ENCODE measurements at regions not wholly inside any gene's neighbourhood (a gene's known extent, or its start where the extent isn't known, plus 50 kb on each side); places are given as distances from the start of the nearest gene placed in this dataset.

- Histone ChIP-seq H3K4me3 (ENCODE audit: low read length) (no peak overlapping the region), H3K36me3 (ENCODE audit: control insufficient read depth, low read length) (no peaks in the 10 kb centered on the region), H3K4me1 (ENCODE audit: control insufficient read depth, low read length) (no peaks in the 10 kb centered on the region), H3K79me2 (ENCODE audit: control insufficient read depth, low read length) (no peaks in the 10 kb centered on the region), H3F3A (ENCODE audit: control insufficient read depth, insufficient read depth) (no peaks in the 10 kb centered on the region), H3K9me2 (replicated peaks; ENCODE audit: control insufficient read depth, low read length) (no peaks in the 10 kb centered on the region), H3K27ac (ENCODE audit: low read depth, low read length) (no peak overlapping the region), H3K4me2 (ENCODE audit: low read length) (no peak overlapping the region), H4K20me1 (ENCODE audit: control insufficient read depth, insufficient read depth, low read depth, low read length) (no peaks in the 10 kb centered on the region), H3K27me3 (ENCODE audit: control insufficient read depth, low read length) (no peaks in the 10 kb centered on the region), H3K9me3 (ENCODE audit: control insufficient read depth, insufficient read depth, low read length) (no peaks in the 10 kb centered on the region)
- TF ChIP-seq EZH2phosphoT487 (IDR thresholded peaks at IDR 0.05; ENCODE audit: borderline replicate concordance, low read length) (no peak), CTCF (IDR thresholded peaks at IDR 0.05; ENCODE audit: low read depth, low read length, poor library complexity, severe bottlenecking) (no peak)
Observed at GRCh38 chr13:63050287-63050686, 1634.6 kb upstream of the PCDH20 start.

- no peaks in the 10 kb centered on the region for H3K79me2 ChIP-seq (ENCODE audit: control insufficient read depth, low read length)
- no peaks in the 10 kb centered on the region for H4K20me1 ChIP-seq (ENCODE audit: control insufficient read depth, insufficient read depth, low read depth, low read length)
- H3K4me2 ChIP-seq (ENCODE audit: low read length): no peak overlapping the region
- no peaks in the 10 kb centered on the region for H3K27me3 ChIP-seq (ENCODE audit: control insufficient read depth, low read length)
- no peak for TF ChIP-seq EZH2phosphoT487 (IDR thresholded peaks at IDR 0.05; ENCODE audit: borderline replicate concordance, low read length)
- no peak for TF ChIP-seq CTCF (IDR thresholded peaks at IDR 0.05; ENCODE audit: low read depth, low read length, poor library complexity, severe bottlenecking)
- no peak overlapping the region for H3K27ac ChIP-seq (ENCODE audit: low read depth, low read length)
- H3F3A ChIP-seq (ENCODE audit: control insufficient read depth, insufficient read depth): no peaks in the 10 kb centered on the region
- no peak overlapping the region for H3K4me3 ChIP-seq (ENCODE audit: low read length)
- H3K36me3 ChIP-seq (ENCODE audit: control insufficient read depth, low read length): no peaks in the 10 kb centered on the region
- no peaks in the 10 kb centered on the region for H3K9me2 ChIP-seq (replicated peaks; ENCODE audit: control insufficient read depth, low read length)
- no peaks in the 10 kb centered on the region for H3K9me3 ChIP-seq (ENCODE audit: control insufficient read depth, insufficient read depth, low read length)
- no peaks in the 10 kb centered on the region for H3K4me1 ChIP-seq (ENCODE audit: control insufficient read depth, low read length)
Observed at GRCh38 chr13:63048653-63049052, 1633.0 kb upstream of the PCDH20 start.

- TF ChIP-seq CTCF (IDR thresholded peaks at IDR 0.05; ENCODE audit: low read depth, low read length, poor library complexity, severe bottlenecking) (no peak), EZH2phosphoT487 (IDR thresholded peaks at IDR 0.05; ENCODE audit: borderline replicate concordance, low read length) (no peak)
- H3K9me2 ChIP-seq (replicated peaks; ENCODE audit: control insufficient read depth, low read length): no peaks in the 10 kb centered on the region
- H3K27me3 ChIP-seq (ENCODE audit: control insufficient read depth, low read length): no peaks in the 10 kb centered on the region
- no peak overlapping the region for H3K27ac ChIP-seq (ENCODE audit: low read depth, low read length)
- no peaks in the 10 kb centered on the region for H3K9me3 ChIP-seq (ENCODE audit: control insufficient read depth, insufficient read depth, low read length)
- no peak overlapping the region for H3K4me3 ChIP-seq (ENCODE audit: low read length)
- no peaks in the 10 kb centered on the region for H3K4me1 ChIP-seq (ENCODE audit: control insufficient read depth, low read length)
- H4K20me1 ChIP-seq (ENCODE audit: control insufficient read depth, insufficient read depth, low read depth, low read length): no peaks in the 10 kb centered on the region
- no peak overlapping the region for H3K4me2 ChIP-seq (ENCODE audit: low read length)
- H3K36me3 ChIP-seq (ENCODE audit: control insufficient read depth, low read length): no peaks in the 10 kb centered on the region
- H3K79me2 ChIP-seq (ENCODE audit: control insufficient read depth, low read length): no peaks in the 10 kb centered on the region
- no peaks in the 10 kb centered on the region for H3F3A ChIP-seq (ENCODE audit: control insufficient read depth, insufficient read depth)
Observed at GRCh38 chr13:63044589-63045313, 1629.1 kb upstream of the PCDH20 start.
